Activated T-helper 2 cell treated with anti-CD3 and anti-CD28 coated beads, Interferon-gamma antibody, Interleukin-2, Interleukin-4, amounts not matched to agents 10 μg/mL and 5 μg/mL and 100 μg/mL, durations not matched to agents 14 hours and 24 hours and 36 hours (primary cell): ENCODE measurements at regions not wholly inside any gene's neighbourhood (a gene's known extent, or its start where the extent isn't known, plus 50 kb on each side); places are given as distances from the start of the nearest gene placed in this dataset.

Experiments
- DNase-seq: peaks from one replicate; pipeline ENCODE4 v3.0.0; 2021; ENCODE audit warnings: low spot score
- H3K27ac Mint-ChIP-seq: one replicate; pipeline ENCODE4 v1.8.0; 2021; ENCODE audit warnings: mixed read lengths
- H3K27me3 Mint-ChIP-seq: one replicate; pipeline ENCODE4 v1.8.0; 2021; ENCODE audit warnings: low read depth, mixed read lengths
- H3K36me3 Mint-ChIP-seq: one replicate; pipeline ENCODE4 v1.8.0; 2021; ENCODE audit warnings: low read depth, mixed read lengths
- H3K4me1 Mint-ChIP-seq: one replicate; pipeline ENCODE4 v1.8.0; 2021; ENCODE audit warnings: low read depth, mixed read lengths
- H3K4me3 Mint-ChIP-seq: one replicate; pipeline ENCODE4 v1.8.0; 2021; ENCODE audit warnings: low read depth, mild to moderate bottlenecking, moderate library complexity, mixed read lengths
- H3K9me3 Mint-ChIP-seq: one replicate; pipeline ENCODE4 v1.8.0; 2021; ENCODE audit warnings: mixed read lengths
- intact Hi-C: fragments of 100-400 bp; cut with micrococcal nuclease; formaldehyde crosslinking; loops from one replicate; pipeline ENCODE4 v1.15.1; 2023

DNA sequence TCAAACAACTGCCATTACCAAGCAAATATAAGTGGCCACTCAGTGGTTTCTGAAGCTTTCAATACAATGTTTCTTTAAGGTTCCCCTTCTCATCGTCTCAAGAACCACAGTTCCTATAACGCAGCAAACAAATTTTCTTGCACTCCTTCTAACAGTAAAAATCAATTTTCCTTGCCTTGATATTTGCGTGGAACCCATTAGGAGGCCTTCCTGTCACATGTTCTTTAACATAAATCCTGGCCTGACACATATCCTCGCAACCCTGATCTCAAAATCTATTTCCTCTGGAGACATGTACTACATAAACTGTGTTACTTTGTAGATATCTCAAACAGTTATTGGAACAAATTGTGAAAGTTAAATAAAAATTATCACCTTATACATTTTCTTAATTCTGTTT lies 65.9 kb upstream of the MANEA start:
- Mint-ChIP-seq H3K27me3 (no peaks in the 10 kb centered on the region), H3K36me3 (no peaks in the 10 kb centered on the region), H3K9me3 (no peaks in the 10 kb centered on the region), H3K27ac (no peak overlapping the region), H3K4me3 (no peak overlapping the region), H3K4me1 (no peaks in the 10 kb centered on the region)
- no peak for DNase-seq
- intact Hi-C loops = no loop called here

DNA sequence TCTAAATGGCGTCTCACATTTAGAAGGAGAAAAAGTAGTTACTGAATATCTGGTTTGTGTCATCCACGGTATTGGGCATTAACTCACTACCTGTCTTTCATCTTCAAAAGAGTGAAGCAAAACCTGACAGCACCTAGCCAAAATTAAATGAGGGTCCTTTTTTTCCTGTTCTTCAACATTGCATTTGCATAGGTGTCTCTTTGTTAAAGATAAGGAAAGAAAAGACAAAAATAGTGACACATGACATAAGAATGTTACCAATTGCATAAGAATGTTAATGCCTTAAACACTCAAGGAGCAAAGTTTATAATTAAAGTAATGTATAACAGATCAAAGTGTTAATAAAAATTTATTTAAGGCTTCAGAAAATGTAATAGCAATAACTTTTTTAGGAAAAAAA lies 61.4 kb upstream of the MANEA start:
- DNase-seq = no peak
- H3K4me3 Mint-ChIP-seq = no peak overlapping the region
- H3K36me3 Mint-ChIP-seq = no peaks in the 10 kb centered on the region
- H3K4me1 Mint-ChIP-seq = no peaks in the 10 kb centered on the region
- no peaks in the 10 kb centered on the region for H3K9me3 Mint-ChIP-seq
- H3K27ac Mint-ChIP-seq = no peak overlapping the region
- no peaks in the 10 kb centered on the region for H3K27me3 Mint-ChIP-seq
- intact Hi-C loops = no loop called here

DNA sequence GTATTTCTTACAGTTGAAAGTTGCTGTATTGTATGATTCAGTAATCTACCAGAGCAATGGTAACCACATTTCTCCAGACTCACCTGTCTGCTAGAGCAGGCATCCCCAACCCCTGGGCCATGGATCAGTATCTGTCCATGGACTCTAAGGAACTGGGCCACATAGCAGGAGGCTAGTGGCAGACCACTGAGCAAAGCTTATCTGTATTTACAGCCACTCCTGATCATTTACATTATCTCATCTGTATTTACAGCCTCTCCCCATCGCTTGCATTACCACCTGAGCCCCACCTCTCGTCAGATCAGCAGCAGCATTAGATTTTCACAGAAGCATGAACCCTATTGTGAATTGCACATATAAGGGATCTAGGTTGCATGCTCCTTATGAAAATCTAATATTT lies 60.3 kb upstream of the MANEA start:
- Mint-ChIP-seq H3K36me3 (no peaks in the 10 kb centered on the region), H3K4me3 (no peak overlapping the region), H3K27me3 (no peaks in the 10 kb centered on the region), H3K9me3 (no peaks in the 10 kb centered on the region), H3K4me1 (no peaks in the 10 kb centered on the region), H3K27ac (no peak overlapping the region)
- intact Hi-C loops = no loop called here
- DNase-seq = no peak

DNA sequence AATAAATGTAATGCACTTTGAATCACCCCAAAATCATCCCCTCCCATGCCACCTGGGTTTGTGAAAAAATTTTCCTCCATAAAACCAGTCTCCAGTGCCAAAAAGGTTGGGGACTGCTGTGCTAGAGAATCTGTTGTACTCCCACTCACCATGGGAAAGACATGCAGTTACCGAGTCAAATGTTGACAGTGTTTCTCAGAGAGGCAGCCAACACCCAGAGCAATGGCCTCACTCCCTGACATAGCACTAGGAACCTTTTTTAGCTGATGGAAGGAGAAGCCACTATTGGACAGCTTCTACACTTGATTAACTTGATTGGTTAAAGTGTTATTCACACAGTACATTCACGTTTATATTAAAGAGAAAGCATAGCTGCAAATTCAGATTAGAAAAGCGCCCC lies 59.8 kb upstream of the MANEA start:
- Mint-ChIP-seq H3K4me3 (no peak overlapping the region), H3K4me1 (no peaks in the 10 kb centered on the region), H3K36me3 (no peaks in the 10 kb centered on the region), H3K9me3 (no peaks in the 10 kb centered on the region), H3K27me3 (no peaks in the 10 kb centered on the region), H3K27ac (no peak overlapping the region)
- intact Hi-C loops = no loop called here
- no peak for DNase-seq

DNA sequence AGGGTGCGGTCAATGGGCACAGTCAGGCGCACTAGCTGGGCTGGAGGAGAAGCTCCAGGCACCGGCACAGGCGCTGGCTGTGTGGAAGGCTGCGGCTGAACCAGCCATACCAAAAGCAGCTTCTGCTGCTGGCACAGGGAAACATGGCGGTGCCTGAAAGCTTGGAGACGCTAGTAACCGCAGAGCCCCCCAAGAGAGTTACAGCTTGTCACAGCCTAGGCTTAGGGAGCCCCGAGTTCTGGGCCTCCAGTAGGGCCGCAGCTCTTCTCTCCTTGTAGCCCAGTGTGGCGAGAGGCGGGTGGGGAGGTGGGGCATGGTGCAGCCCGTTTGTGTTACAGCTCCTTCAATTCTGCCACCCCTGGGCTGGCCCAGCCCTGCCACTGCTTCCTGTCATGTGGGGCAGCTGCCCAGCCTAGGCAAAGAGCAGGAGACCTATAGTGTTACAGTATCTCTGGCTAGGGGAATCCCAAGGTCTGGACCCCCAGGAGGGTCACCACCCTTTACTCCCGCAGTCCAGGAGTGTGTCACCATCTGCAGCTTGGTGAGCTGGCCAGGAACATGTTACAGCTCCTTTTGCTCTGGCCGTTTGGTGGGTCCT lies 58.6 kb upstream of the MANEA start:
- no peaks in the 10 kb centered on the region for H3K36me3 Mint-ChIP-seq
- H3K27me3 Mint-ChIP-seq = no peaks in the 10 kb centered on the region
- H3K4me1 Mint-ChIP-seq = no peaks in the 10 kb centered on the region
- H3K9me3 Mint-ChIP-seq = no peaks in the 10 kb centered on the region
- H3K27ac Mint-ChIP-seq = no peak overlapping the region
- intact Hi-C loops = no loop called here
- H3K4me3 Mint-ChIP-seq = no peak overlapping the region
- no peak for DNase-seq

DNA sequence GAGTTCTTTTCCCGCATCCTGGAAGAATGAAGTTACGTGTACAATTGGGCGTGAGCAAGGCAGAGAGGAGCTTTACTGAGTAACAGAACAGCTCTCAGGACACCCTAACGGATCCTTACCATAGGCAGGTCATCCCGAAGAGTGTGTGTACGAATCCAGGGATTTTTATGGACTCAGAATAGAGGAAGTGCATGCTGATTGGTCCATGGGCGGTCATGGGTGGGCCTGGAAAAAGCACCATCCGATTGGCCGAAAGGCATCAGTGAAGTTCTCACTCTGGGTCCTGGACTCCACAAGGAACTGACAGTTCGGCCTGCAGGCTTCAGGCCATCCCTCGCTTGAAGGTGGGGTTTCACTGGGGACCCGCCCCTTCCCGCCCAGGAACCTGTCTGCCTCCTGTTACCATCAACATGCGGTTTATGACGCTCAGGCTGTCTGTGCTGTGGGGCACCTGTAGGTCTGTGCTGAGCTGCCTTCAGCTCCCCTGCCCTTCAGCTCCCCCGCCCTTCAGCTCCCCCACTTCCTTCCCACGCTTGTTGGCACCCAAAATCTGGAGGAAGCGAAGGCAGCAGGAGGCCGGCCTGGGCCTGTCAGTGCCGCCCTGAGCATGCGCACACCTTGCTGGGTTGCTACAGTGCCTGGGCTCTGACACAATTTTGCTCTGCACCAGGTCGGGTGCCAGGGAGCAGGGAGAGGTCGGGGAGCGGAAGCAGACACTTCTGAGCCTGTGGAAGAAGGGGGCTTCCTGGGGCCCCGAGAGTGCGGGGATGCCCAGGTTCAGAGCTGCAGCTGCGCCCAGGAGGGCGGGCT lies 57.9 kb upstream of the MANEA start:
- Mint-ChIP-seq H3K9me3 (no peaks in the 10 kb centered on the region), H3K4me3 (no peak overlapping the region), H3K27ac (no peak overlapping the region)

DNA sequence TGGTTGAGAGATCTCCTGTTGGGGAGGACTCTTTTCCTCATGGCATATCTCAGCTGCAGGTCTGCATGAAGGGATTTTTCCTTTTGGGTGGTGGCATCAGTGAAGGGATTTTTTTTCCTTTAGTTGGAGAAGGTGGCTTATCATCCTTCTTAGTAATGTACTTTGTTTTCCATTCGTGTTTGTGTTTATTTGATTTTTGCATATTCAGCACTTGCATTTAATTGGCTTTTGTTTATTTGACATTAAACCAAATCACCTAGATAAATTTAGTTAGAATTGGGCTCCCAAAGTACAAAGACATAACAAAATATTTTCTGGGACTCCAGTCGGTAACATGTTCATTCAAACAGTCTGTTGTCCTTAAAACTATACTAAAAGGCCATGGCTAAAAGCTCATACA lies 56.2 kb upstream of the MANEA start:
- H3K4me3 Mint-ChIP-seq = no peak overlapping the region
- DNase-seq = no peak
- no peaks in the 10 kb centered on the region for H3K4me1 Mint-ChIP-seq
- no peaks in the 10 kb centered on the region for H3K27me3 Mint-ChIP-seq
- no peaks in the 10 kb centered on the region for H3K36me3 Mint-ChIP-seq
- intact Hi-C loops = no loop called here
- H3K27ac Mint-ChIP-seq = no peak overlapping the region
- no peaks in the 10 kb centered on the region for H3K9me3 Mint-ChIP-seq

More for the DNA sequence above, 57.9 kb upstream of the MANEA start:
- H3K4me1 Mint-ChIP-seq = no peaks in the 10 kb centered on the region
- DNase-seq = no peak
- H3K36me3 Mint-ChIP-seq = no peaks in the 10 kb centered on the region
- H3K27me3 Mint-ChIP-seq = no peaks in the 10 kb centered on the region
- intact Hi-C loops = no loop called here
